ENCODE measurements at regions not wholly inside any gene's neighbourhood (a gene's known extent, or its start where the extent isn't known, plus 50 kb on each side); places are given as distances from the start of the nearest gene placed in this dataset.

- TF ChIP-seq CTCF (IDR thresholded peaks at IDR 0.05; ENCODE audit: control extremely low read depth in 1 of 3, insufficient read depth in 1 of 3, low read depth in 1 of 3, low read length in 3 of 3): no peak
- no peak for TF ChIP-seq TAF7 (optimal IDR thresholded peaks at IDR 0.05; ENCODE audit: borderline replicate concordance, low read depth, low read length)
- no peak for TF ChIP-seq SP1 (IDR thresholded peaks at IDR 0.05; ENCODE audit: low read depth, low read length)
- TF ChIP-seq ZNF274 (IDR thresholded peaks at IDR 0.05; ENCODE audit: borderline replicate concordance, extremely low read depth, low read length): no peak
- no peak for TF ChIP-seq POLR2A (IDR thresholded peaks at IDR 0.05; ENCODE audit: control extremely low read depth in 1 of 2, low read depth in 2 of 2, low read length in 2 of 2)
- no peak for TF ChIP-seq KDM5A (IDR thresholded peaks at IDR 0.05; ENCODE audit: low read length)
- no peak for TF ChIP-seq RNF2 (IDR thresholded peaks at IDR 0.05; ENCODE audit: borderline replicate concordance, low read depth, low read length, missing control alignments, poor library complexity, severe bottlenecking)
- no peak for TF ChIP-seq EZH2 (IDR thresholded peaks at IDR 0.05; ENCODE audit: low read depth, low read length, severe bottlenecking)
- no peak for TF ChIP-seq BRCA1 (IDR thresholded peaks at IDR 0.05; ENCODE audit: low read depth, low read length)
- no peak for TF ChIP-seq TBP (IDR thresholded peaks at IDR 0.05; ENCODE audit: low read depth, low read length)
- no peak for TF ChIP-seq GABPA (IDR thresholded peaks at IDR 0.05; ENCODE audit: borderline replicate concordance, insufficient read depth, low read length)
- no peak for TF ChIP-seq USF2 (IDR thresholded peaks at IDR 0.05; ENCODE audit: low read length)
These were observed 1275.6 kb downstream of the NSUN3 start for GRCh38 chr3:95338446-95338845.

All from H1 (cell line).